Naive B cell (primary cell): ENCODE measurements at regions not wholly inside any gene's neighbourhood (a gene's known extent, or its start where the extent isn't known, plus 50 kb on each side); places are given as distances from the start of the nearest gene placed in this dataset.

Source experiments
- ATAC-seq, 2 donors: fragments of 150-1000 bp; cut with Tn5 transposase; 2 replicates each; pipeline ENCODE4 v1.10.0; 2021; ENCODE audit warnings: low read depth in 2 of 2, mild to moderate bottlenecking in 2 of 2, moderate library complexity in 2 of 2
- DNase-seq: peaks from one replicate; pipeline ENCODE4 v3.0.0; 2022
- H3K27ac Mint-ChIP-seq, 6 donors: one replicate each; pipeline ENCODE4 v1.8.0; 2020 to 2022; ENCODE audit warnings: mild to moderate bottlenecking in 6 of 6, mixed read lengths in 6 of 6, moderate library complexity in 5 of 6, inconsistent platforms in 2 of 6
- H3K27me3 Mint-ChIP-seq, 3 donors: one replicate each; pipeline ENCODE4 v1.8.0; 2021 to 2022; ENCODE audit warnings: mixed read lengths in 3 of 3, mild to moderate bottlenecking in 1 of 3
- H3K36me3 Mint-ChIP-seq, 2 donors: one replicate each; pipeline ENCODE4 v1.8.0; 2020 to 2022; ENCODE audit warnings: mixed read lengths in 2 of 2, inconsistent platforms in 1 of 2, mild to moderate bottlenecking in 1 of 2
- H3K4me1 Mint-ChIP-seq, 3 donors: one replicate each; pipeline ENCODE4 v1.8.0; 2020 to 2022; ENCODE audit warnings: mixed read lengths in 3 of 3, inconsistent platforms in 1 of 3, mild to moderate bottlenecking in 1 of 3, moderate library complexity in 1 of 3
- H3K4me3 Mint-ChIP-seq, 8 donors: one replicate each; pipeline ENCODE4 v1.8.0; 2020 to 2022; ENCODE audit warnings: mild to moderate bottlenecking in 8 of 8, mixed read lengths in 8 of 8, moderate library complexity in 8 of 8, inconsistent platforms in 2 of 8
- H3K9me3 Mint-ChIP-seq, 7 donors: one replicate each; pipeline ENCODE4 v1.8.0; 2020 to 2022; ENCODE audit warnings: mixed read lengths in 7 of 7, mild to moderate bottlenecking in 5 of 7, inconsistent platforms in 2 of 7, moderate library complexity in 1 of 7

DNA sequence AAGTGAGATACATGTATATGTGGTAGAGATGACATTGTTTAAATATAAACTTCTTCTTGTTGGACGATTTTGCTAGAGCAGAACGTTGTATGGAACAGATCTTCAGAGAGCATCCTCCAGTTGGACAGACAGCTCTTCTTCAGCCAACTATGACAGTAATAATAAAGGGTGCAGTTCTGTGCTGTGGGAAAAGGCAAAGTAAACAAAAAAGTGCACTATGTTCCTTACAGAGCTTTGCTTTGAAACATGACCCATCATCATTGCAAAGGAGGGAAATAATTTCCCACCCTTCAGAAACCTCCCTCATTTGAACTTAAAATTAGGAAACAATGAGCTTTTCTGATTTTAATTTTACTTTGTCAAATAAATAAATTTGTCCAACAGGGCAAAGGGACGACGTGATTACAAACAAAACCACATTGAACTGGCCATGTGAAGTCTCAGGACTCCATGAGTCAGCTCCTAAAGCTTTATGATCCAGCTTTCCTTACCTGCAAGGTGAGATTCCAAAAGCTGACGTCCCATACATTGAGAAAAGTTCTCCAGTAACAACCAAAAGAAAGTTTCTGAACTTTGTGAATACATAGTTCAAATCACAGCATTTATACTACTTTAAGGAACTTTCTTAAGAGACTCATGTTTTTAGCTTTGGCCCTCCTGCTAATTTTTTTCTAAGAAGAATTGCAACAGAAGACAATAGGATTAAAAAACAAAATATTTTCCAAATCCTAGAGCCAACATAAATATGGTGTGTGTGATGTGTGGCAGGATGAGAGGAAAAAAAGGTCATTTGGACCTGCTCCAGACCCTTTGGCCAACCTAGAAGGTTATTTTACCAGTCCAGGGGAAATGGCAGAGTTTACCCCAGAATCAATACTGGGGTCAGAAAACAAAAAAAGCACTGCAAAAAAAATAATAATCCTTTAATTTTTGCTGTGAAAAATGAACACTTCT, 565.4 kb upstream of the NRP1 start:
- ATAC-seq (no peak), DNase-seq (no peak)
- no peak overlapping the region for H3K4me3 Mint-ChIP-seq
- H3K36me3 Mint-ChIP-seq = no peaks in the 10 kb centered on the region
- H3K4me1 Mint-ChIP-seq = no peaks in the 10 kb centered on the region
- peaks cover 0 to 4% (median 3%) of the 10 kb centered on the region in 3 donors for H3K27me3 Mint-ChIP-seq
- no peak overlapping the region for H3K27ac Mint-ChIP-seq
- H3K9me3 Mint-ChIP-seq = peaks cover 0 to 8% (median 4%) of the 10 kb centered on the region in 7 donors

DNA sequence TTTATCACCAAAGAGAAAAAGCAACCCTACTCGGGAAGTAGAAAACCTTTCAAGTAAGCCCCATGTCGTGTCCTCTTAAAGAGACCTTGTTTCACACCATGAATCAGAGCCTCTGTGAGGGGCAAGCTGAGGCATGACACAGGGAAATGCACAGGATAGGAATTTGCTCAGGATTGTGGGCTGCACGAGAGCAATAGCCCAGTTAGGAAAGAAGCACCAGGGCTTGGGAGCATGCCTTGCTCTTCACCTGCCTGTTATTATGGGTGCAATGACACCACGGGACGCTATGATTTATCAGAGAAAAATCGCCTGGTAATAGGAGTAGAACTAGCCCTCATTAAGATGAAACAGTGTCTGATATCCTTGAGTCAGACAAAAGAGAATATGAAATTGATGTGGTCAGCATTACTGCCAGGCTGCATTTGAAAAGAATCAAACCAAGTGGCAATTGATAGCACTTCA, 562.9 kb upstream of the NRP1 start:
- Mint-ChIP-seq H3K9me3 (peaks cover 0 to 13% (median 4%) of the 10 kb centered on the region in 7 donors), H3K27me3 (peaks cover 0 to 4% (median 3%) of the 10 kb centered on the region in 3 donors), H3K27ac (peak overlapping the region in 1 of 6 donors; percentile 22), H3K4me1 (no peaks in the 10 kb centered on the region), H3K4me3 (no peak overlapping the region), H3K36me3 (no peaks in the 10 kb centered on the region)
- DNase-seq (no peak), ATAC-seq (no peak)

DNA sequence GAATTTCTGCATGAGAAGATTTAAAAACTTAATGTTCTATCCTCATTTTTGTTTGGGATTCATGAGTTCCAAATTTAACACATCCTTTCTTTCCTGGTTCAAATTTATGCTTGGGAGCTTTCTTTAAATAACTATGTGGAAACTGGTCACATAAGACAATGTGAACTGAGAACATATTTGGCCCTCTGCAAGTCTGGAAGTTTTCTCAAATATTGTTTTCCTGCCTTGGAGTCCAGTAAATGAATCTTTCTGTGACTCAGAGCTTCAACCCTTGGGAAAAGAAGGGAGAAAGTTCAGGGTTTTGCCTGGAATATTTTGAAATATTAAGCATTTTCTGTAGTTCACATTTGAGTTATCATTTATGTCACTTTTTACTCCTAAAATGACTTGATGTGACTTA, 559.0 kb upstream of the NRP1 start:
- H3K27ac Mint-ChIP-seq = no peak overlapping the region
- H3K4me3 Mint-ChIP-seq = no peak overlapping the region
- peaks cover 0 to 4% (median 0%) of the 10 kb centered on the region in 3 donors for H3K27me3 Mint-ChIP-seq
- H3K9me3 Mint-ChIP-seq = peaks cover 0 to 14% (median 3%) of the 10 kb centered on the region in 7 donors
- H3K4me1 Mint-ChIP-seq = no peaks in the 10 kb centered on the region
- no peaks in the 10 kb centered on the region for H3K36me3 Mint-ChIP-seq
- ATAC-seq = no peak
- DNase-seq = no peak

DNA sequence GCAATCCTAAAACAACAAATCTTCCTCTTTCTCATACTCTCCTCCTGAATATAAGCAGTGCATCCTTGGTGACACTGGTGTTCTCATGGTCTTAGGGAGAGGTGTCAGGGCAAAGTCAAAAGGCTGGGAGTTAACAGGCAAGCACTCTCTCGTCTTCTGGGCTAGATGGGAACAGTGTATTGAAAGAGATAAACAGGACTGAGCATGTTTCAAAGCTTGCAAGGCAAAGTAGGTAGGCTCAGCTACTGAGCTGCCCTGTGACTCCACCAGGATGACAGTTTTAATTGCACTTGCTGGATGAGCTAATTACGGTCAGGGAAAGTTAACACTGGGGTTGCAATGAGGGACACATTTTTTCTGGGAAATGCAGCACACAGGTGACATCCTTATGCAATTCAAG, 554.9 kb upstream of the NRP1 start:
- Mint-ChIP-seq H3K27me3 (no peaks in the 10 kb centered on the region), H3K9me3 (peaks cover 0 to 14% (median 0%) of the 10 kb centered on the region in 7 donors), H3K36me3 (no peaks in the 10 kb centered on the region), H3K4me1 (no peaks in the 10 kb centered on the region), H3K27ac (no peak overlapping the region), H3K4me3 (no peak overlapping the region)
- ATAC-seq = no peak
- no peak for DNase-seq

DNA sequence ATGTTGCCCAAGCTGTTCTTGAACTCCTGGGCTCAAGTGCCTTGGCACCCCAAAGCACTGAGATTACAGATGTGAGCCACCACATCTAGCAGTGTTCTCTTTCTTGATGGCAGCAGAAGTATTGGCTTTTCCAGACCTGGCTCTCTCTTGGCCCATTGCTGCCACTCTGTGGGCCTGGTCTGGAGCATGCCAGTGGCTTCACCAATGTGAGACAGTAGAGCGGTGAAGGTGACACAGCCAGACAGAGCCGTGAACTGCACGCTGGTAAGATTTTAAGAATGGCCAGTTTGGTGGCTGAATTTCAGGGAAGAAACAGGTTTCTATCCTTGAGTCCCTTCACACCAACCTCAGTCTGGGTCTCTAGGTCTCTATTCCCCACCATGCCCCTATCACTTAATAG, 552.7 kb upstream of the NRP1 start:
- Mint-ChIP-seq H3K36me3 (no peaks in the 10 kb centered on the region), H3K4me1 (no peaks in the 10 kb centered on the region), H3K27me3 (no peaks in the 10 kb centered on the region), H3K9me3 (peaks cover 0 to 8% (median 0%) of the 10 kb centered on the region in 7 donors), H3K27ac (no peak overlapping the region), H3K4me3 (no peak overlapping the region)
- no peak for ATAC-seq
- DNase-seq = no peak

DNA sequence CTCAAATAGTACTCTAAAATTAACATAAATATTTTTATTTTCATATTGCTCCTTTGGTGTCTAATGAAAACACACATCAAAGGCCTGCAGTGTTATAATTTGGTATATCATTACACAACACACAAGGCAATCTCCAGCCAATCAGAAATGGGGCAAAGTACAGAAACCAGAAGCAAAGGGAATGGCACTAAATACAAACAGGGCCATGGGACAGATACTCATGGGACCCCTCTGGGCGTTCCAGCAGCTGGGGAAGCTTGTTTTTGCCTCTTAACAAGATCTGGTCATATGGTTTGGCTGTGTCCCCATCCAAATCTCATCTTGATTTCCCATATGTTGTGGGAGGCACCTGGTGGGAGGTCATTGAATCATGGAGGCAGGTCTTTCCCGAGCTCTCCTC, 551.8 kb upstream of the NRP1 start:
- H3K4me3 Mint-ChIP-seq = no peak overlapping the region
- ATAC-seq = no peak
- no peaks in the 10 kb centered on the region for H3K36me3 Mint-ChIP-seq

DNA sequence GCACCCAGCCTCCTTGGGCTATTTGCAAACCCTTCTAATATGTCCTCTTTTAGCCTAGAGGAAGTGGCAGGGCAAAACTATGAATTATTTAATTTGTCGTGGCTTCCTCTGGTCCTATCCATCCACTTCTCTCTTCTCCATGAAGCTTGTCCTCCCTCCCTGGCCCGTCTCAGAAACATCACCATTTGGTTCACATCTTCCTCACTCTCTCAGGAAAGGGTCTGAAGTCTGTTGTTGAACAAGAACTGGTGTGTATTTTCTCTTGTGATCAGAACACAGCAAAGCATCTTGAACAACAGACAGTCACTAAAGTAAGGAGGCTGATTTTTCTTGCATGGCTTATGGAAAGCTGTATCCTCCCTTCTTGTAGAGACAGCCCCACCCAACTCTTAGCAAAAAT, 550.1 kb upstream of the NRP1 start:
- Mint-ChIP-seq H3K4me1 (no peaks in the 10 kb centered on the region), H3K4me3 (no peak overlapping the region), H3K36me3 (no peaks in the 10 kb centered on the region), H3K27ac (no peak overlapping the region), H3K27me3 (no peaks in the 10 kb centered on the region), H3K9me3 (peaks cover 0 to 14% (median 4%) of the 10 kb centered on the region in 7 donors)
- no peak for ATAC-seq
- no peak for DNase-seq

More for the DNA sequence above, 551.8 kb upstream of the NRP1 start:
- Mint-ChIP-seq H3K9me3 (peaks cover 0 to 11% (median 2%) of the 10 kb centered on the region in 7 donors), H3K27me3 (no peaks in the 10 kb centered on the region), H3K4me1 (no peaks in the 10 kb centered on the region), H3K27ac (no peak overlapping the region)
- no peak for DNase-seq

DNA sequence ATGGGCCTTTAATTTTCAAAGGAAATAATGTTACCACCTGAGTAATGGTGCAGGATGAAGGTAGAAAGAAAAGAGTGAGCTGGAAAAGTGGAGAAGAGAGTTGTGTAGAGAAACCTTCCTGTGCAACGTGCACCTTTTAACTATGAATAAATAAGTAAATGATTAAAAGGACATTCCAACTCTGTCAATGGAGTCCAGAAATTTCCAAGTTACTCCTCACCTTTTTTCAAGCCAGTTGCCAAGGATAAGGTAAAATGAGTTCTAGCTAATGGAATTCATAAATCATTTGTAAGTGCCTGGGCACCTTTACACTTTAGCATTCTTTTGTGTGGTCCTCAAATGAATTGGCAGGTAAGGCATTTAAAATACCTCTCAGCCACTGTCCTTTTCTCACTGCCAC, 549.4 kb upstream of the NRP1 start:
- H3K27me3 Mint-ChIP-seq = no peaks in the 10 kb centered on the region
- no peak overlapping the region for H3K4me3 Mint-ChIP-seq
- peaks cover 0 to 13% (median 4%) of the 10 kb centered on the region in 7 donors for H3K9me3 Mint-ChIP-seq
- H3K4me1 Mint-ChIP-seq = no peaks in the 10 kb centered on the region
- H3K27ac Mint-ChIP-seq = no peak overlapping the region
- no peak for DNase-seq
- ATAC-seq = no peak
- no peaks in the 10 kb centered on the region for H3K36me3 Mint-ChIP-seq

DNA sequence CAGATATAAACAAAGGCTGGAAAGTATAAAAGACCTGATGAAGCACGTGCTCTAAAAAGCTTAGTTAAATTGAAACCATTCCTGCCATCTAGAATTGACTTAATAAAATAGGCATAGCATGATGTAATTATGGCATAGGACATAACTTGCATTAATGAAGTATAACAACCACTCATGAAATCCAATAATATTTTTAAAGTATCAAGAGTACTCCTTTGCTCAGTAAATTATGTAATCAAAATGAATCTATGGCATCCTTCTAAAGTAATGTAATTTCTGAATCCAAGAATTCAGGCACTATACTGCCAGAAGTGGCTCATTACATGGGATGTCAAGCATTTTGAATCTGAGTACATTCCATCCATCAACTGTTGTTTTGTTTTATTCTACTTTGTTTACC, 548.5 kb upstream of the NRP1 start:
- DNase-seq (no peak), ATAC-seq (no peak)
- Mint-ChIP-seq H3K4me3 (no peak overlapping the region), H3K9me3 (peaks cover 0 to 13% (median 4%) of the 10 kb centered on the region in 7 donors), H3K27me3 (no peaks in the 10 kb centered on the region), H3K36me3 (no peaks in the 10 kb centered on the region), H3K4me1 (no peaks in the 10 kb centered on the region), H3K27ac (no peak overlapping the region)

DNA sequence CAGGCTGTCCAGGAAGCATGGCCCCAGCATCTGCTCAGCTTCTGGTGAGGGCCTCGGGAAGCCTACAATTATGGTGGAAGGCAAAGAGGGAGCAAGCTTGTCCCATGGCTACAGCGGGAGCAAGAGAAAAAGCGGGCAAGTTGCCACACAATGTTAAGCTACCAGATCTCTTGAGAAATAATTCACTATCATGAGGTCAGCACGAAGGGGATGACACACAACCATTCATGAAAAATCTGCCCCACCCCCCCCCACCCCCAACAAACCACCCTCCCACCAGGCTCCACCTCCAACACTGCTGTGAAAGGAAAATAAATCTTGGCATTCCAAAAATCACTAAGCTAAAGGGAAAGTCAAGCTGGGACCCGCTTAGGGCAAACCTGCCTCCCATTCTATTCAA, 545.8 kb upstream of the NRP1 start:
- no peaks in the 10 kb centered on the region for H3K36me3 Mint-ChIP-seq
- H3K27ac Mint-ChIP-seq = no peak overlapping the region
- no peaks in the 10 kb centered on the region for H3K4me1 Mint-ChIP-seq
- ATAC-seq (no peak), DNase-seq (no peak)
- no peak overlapping the region for H3K4me3 Mint-ChIP-seq
- H3K27me3 Mint-ChIP-seq = no peaks in the 10 kb centered on the region
- H3K9me3 Mint-ChIP-seq = peaks cover 0 to 19% (median 6%) of the 10 kb centered on the region in 7 donors

DNA sequence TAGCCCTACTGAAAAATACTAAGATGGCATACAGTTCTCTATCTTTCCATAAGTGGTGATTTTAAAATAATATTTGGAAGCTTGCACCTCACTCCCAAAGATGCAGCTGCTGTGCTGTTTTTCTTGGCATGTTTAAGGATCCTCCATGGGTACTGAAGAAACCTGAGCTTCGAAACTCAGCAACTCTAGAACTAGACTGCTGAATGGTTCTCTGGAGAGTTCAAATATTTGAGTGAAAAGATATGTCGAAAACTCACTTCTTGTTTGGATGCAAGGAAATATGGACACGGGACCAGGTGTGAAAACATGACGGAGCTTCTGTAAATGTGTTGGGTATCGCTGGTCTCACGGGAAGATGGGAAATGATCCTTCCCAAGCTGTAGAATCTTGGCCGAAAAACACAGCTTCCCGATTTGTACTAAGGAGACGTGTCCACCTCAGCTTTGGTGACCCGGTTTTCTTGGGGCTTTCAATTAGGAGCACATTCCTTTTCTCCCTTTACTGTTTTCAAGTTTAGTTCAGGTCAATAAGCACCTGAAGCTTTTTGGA, 543.8 kb upstream of the NRP1 start:
- Mint-ChIP-seq H3K4me3 (no peak overlapping the region), H3K9me3 (peaks cover 0 to 19% (median 6%) of the 10 kb centered on the region in 7 donors), H3K36me3 (no peaks in the 10 kb centered on the region), H3K4me1 (no peaks in the 10 kb centered on the region), H3K27ac (no peak overlapping the region), H3K27me3 (no peaks in the 10 kb centered on the region)
- DNase-seq (no peak), ATAC-seq (no peak)

DNA sequence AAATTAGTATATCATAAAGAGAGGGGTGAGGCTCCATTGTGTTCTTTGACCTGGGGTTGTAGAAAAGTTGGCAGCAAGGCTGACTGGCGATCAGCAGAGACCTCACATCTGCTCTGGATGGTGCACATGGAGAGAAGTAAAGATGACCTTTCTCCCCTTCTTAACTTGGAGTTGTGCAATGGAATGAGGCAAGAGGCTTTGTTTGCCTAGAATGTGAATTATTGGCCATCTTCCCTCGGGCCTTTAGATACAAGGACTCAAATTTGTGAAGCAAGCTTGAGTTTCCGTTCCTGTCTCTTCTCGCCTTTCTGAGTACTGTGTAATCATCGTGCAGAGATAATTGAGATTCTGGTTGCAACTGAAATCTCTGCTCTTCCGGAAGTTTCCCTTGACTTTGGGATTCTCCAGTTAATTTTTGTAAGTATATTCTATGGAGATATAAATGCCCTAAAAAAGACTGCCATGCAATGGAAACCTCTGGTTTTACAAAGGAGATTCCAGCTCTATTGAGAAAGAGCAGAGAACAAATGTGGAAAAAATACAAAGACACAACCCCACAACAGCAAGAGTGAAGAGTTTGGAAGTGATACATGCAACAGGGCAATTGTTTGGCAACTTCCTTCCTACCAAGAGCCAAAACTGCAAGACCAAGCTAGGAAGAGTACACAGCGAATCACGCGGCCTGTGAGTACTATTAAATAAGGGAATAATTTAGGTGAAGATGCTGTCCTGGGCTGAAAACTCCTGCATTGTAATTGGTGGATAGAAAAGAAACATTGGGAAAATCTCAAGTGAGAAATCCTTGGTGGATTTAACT, 542.3 kb upstream of the NRP1 start:
- no peak for ATAC-seq
- H3K27ac Mint-ChIP-seq = no peak overlapping the region
- no peaks in the 10 kb centered on the region for H3K36me3 Mint-ChIP-seq
- H3K9me3 Mint-ChIP-seq = peaks cover 0 to 18% (median 6%) of the 10 kb centered on the region in 7 donors
- no peaks in the 10 kb centered on the region for H3K4me1 Mint-ChIP-seq
- no peaks in the 10 kb centered on the region for H3K27me3 Mint-ChIP-seq
- H3K4me3 Mint-ChIP-seq = no peak overlapping the region
- no peak for DNase-seq

DNA sequence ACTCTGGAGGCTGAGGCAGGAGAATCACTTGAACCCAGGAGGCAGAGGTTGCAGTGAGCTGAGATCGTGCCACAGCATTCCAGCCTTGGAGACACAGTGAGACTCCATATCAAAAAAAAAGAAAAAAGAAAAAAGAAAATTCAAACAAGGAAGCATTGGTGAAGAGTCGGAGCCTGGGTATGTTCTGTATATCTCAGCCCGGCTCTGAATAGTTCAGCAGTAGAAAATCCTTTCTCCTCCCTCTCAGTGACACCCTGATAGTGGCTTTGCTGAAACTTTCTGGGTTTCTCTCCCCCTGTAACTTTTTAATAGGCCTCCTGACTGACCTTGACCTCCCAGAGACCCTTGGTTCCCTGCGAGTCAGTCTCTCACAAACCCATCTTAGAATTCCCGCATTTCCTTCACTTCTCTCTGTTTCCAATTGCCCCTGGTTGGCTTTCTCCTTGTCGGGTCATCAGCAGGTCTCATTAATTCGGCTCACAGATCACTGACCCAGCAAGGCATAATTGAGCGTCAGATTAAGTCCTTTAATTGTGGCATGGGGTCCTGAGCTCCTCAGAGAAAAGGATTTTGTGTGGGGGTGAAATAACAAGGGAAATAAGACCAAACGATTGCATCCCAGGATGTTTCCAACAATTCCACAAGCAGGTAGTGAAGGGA, 541.6 kb upstream of the NRP1 start:
- Mint-ChIP-seq H3K36me3 (no peaks in the 10 kb centered on the region), H3K9me3 (peaks cover 0 to 14% (median 4%) of the 10 kb centered on the region in 7 donors), H3K4me3 (no peak overlapping the region), H3K27ac (no peak overlapping the region), H3K4me1 (no peaks in the 10 kb centered on the region), H3K27me3 (no peaks in the 10 kb centered on the region)
- DNase-seq (no peak), ATAC-seq (no peak)
